GM18907 (cell line): ENCODE measurements at regions not wholly inside any gene's neighbourhood (a gene's known extent, or its start where the extent isn't known, plus 50 kb on each side); places are given as distances from the start of the nearest gene placed in this dataset.
"Not testable (repeated sequence)": the region's sequence is repeated elsewhere in the genome, so short reads cannot be mapped to it uniquely, and the experiment has no call there.

Source experiments
- ATAC-seq: cut with Tn5 transposase; IDR thresholded peaks from one replicate; pipeline ENCODE4 v1.9.1; 2021; ENCODE audit warnings: mild to moderate bottlenecking, moderate library complexity; ENCODE audit not compliant: unreplicated experiment

DNA sequence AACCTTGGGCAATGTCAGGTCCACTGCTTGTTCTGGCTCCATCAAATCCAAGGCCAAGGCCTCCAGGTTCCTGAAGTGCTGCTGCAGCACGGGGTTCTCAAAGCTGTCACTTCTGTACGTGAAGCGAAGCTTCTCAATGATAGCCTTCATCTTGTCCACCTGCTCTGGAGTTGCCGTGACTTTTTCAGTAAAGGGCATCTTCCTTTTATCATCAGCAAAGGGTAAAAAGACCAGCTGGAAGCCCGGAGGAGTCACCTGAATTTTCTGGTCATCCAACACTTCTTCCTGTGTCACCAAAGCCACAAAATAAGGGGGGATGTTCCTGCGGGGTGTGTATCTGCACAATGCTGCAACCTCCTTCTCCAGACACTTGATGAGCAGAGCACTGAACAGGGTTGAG is 131.7 kb upstream of the MAMLD1 start:
- ATAC-seq = not testable (repeated sequence)

DNA sequence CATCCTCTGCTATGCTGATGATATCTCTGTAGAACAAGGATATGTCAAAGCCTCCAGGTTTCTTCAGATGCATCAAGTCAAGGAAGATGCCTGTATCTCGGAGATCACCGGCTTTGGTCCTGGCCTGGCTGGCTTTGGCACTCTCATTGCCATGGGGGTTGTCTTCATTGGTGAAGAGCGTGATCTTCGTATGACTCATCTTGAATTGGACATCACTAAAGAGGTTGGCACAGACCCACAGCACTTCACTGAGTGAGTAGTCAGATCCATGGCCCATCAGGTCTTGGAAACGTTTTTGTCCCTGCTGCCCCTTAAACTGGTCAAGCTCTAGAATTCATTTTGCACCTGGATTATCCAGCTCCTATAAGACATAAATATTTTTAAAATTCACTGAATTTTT is 130.9 kb upstream of the MAMLD1 start:
- ATAC-seq = not testable (repeated sequence)

DNA sequence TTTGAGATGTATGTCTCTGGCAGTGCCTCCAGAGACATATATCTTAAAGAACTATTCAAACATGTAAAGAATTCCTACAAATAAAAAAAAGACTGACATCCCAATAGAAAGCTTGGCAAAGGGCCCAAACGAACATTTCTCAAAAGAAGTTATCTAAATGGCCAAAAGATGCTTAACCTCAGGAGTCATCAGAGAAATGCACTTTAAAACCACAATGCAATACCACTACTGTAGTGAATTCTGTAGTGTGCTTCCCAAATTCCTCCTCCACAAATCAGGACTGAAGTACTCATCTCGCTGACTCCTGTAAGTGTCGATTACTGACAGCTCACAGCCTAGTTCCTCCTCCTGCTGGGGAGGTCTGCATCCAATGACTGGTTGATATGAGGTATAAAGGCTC is 129.0 kb upstream of the MAMLD1 start:
- no peak for ATAC-seq

DNA sequence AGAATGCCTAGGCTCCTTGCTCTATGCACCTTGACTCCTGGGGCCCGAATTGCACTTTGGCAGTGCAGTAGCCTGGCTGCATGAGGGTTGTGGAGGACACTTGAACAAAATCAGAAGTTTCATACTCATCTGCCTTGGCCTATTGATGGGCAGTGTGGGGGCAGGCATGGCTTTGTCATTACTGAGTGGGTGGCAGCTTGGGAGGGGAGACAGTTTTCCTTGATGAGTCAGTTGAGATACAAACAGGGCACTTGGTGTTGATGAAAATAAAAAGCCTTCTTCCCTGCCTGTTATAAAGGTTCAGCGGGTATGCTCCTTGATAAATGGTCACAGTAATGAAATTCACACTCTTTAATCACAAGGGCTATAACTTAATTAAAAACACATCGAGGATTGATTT is 126.8 kb upstream of the MAMLD1 start:
- no peak for ATAC-seq

DNA sequence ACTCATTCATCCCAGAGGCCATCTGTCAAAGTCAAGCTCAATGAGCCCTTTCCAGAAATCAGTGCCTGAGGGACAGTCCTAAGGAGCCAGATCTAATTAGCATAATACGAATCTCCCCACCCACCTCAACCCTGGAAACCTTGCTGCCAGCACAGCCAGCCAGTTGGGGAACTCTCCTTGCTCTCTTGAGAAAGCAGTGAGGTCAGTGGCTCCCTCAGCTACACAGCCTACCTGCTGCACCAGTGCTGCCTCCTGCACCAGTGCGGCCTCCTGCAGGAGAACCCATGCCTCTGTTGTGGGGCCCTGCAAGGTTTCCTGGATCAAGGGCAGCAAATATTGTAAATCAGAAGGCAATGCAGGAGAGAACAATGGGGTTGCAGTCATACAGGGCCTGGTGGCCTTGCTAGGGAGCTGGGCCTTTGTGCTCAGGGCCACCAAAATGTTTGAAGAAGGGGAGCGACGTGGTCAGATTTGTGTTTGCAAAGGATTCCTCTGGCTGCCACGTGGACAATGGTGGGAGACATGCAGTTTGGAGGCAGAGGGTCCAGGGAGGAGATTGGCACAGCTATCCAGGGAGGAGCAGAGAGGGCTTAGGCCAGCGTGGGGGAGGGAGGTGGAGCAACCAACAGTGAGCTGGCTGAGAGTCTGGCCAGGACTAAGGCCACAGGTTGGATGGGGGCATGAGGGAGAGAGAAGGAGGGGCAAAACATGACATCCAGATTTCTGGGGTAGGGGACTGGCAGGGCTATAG is 124.3 kb upstream of the MAMLD1 start:
- ATAC-seq = no peak

DNA sequence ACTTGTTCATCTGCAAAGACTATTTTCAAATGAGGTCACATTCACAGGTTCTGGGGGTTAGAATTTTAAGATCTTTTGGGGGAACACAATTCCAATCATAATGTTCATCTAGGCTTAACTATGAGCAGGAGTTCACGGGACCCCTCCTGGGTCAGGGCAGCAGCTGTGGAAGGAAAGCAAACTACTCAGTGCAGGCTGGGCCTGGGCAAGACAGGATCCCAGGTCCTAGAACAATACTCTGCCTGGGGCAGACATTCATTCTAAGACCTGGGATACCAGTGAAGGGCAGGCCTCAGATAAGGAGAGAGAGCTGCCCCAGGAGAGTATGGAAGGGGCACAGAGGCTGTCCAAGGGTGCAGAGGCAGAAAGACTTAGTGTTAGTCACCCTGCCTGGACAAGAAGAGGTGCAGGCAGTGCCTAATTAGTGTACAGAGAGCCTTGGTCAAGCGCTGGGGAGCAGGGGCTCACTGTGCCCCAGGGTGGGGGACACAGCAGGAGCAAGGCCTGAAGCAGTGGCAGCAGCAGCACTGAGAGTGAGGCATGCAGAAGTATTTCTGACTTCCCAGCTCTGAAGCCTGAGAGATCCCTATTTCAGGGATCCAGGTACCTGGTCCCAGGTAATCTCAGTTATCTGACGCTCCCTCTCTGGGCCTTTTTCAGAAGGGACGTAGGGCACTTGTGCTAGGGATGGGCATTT is 123.0 kb upstream of the MAMLD1 start:
- no peak for ATAC-seq

DNA sequence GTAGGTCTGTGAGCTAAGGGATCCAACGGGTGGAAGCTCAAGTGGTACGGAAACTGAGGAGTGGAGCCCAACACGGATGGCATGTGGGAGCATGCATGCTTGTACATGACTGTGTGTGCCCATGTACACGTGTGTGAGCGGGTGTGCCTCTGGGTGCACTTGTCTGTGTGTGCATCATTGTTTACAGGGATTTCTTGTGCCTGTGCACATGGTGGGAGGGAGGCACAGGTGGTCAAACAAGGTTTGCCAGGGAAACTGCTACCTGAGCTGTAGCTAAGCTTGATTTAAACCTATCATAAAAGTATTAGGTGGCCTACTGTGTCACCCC is 122.5 kb upstream of the MAMLD1 start:
- ATAC-seq = no peak

DNA sequence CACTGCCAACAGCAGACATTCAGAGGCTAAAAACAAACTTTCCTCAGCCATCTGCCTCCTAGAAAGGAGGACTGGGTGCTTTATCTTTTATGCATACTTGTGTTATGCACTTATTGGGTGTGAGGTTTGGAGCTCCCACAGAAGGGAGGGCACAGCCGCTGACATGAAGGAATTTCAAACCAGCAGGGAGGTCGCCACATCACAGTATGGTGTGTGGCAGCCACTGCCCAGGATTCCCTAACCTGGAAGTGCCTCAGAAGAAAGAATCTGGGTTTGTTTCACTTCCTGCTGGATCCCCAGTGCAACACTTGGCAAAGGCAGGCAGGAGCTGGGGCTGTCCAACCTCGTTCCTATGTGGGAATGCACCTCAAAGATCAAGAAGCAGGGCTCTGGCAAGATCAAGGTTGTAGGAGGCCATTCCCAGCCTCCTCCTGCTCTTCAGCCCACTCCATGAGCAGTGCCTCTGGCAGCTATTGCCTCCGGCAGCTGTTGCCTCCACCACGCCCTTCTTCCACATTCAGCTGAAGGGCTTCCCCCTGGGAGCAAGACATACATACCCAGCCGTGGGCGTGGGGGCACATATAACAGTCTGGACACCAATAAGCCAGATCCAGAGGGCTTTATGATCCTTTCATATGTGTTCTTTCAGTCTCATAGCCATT is 109.0 kb upstream of the MAMLD1 start:
- no peak for ATAC-seq

DNA sequence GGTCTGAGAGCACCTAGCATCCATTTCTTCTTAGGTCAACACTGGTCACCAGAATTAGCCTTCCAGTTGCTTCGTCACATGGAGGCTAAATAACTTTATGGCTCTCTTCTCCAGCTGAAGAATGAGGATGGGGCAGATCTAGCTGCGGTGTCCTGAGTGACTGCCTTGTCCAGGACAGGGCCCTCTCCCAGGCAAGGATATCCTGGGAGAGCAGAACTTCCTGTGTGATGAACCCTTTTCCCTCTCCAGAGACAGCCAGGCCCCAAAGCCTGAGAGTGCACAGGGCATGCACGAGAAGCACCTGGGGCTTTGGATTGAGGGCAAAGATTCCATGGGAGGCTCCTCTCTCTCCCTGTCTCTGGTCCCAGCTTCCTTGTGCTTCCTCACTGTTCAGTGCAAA is 108.2 kb upstream of the MAMLD1 start:
- no peak for ATAC-seq

DNA sequence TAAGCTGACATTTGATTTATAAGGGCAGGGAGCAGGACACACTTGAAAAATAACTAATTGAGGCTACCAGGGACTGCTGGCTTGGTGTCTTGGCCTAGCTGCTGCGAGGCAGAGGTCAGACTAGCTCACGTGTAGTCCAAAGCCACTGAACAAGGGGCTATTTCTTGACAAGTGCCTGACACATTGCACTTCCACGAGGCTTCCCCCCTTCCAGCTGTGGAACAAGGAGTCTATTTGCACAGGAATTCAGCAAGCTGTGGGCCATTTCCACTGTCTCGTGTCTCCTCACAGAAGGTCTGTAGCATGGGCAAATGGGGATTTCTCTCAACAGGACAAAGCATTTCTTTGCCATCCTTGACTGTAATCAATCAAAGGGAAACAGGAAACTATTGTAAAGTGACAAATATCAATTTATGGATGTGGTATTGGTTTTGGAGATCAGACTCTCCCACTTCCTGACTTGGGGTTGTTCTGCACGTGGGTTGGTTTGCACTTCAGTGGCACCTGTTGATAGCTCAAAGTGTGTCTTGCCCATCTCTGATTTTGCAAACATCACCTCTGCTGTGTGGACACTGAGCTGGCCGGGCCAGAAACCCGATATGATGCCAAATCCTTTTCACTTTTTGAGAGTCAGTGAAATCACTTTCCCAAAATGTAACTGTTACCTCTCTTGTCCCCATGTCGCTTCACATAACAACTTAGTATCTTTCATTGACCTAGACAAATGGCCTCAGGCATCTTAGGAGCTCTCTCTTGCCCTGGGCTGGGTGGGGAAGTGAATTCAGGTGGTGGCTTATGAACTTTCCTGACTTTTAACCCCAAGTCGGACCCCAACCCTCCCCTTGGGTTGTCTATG is 107.4 kb upstream of the MAMLD1 start:
- ATAC-seq = no peak

DNA sequence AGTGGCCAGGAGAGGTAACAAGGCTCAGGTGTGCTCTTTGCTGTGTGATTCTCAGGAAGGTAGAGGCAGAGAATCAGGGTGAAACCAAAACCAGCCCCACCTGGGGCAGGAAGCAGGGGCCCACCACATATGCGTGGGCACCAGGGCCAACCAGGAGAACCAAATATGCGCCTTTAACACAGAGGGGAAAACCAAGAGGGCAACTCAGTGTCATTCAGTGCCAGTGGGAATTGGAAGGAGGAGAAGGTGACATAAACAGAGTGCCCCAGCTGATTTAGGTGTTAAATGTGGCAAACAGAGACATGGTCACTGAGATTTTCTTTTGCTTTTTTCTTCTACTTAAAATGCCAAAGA is 106.8 kb upstream of the MAMLD1 start:
- ATAC-seq = no peak

DNA sequence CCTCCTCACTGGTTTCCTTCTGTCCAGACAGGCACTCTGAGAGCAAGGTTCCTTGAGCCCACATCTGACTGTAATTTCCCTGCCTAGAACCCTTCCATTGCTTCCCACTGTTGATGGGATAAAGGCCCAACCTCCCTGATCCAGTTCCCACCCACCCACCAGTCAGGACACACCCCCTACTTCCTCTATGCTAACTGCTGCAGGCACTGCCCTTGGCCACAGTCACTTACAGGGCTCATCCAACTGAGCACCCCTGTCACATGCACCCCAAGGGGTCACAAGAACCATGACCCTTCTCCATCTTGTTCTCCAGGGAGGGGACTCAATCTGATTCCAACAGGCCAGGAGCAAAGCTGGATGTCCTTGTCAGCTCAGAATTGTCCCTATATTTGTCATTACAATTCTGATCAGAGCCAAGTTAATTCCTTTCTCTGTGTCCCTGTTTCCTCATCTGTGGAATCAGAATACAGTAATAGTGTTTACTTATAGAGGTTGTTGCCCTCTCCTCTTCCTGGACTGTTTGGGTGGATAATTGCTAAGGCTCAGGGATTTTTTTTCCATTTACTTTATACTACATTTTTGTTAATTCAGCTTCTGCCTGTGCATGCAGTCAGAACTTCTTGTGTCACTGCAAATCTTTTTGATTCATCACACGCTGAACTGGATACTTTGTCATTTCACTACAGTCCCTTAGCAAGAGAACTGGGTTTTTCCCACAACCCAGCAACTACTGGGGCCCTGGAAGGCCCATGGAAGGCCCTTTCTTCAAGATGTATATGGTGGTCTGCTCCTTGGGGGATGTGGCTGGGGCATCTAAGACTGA is 105.6 kb upstream of the MAMLD1 start:
- no peak for ATAC-seq

DNA sequence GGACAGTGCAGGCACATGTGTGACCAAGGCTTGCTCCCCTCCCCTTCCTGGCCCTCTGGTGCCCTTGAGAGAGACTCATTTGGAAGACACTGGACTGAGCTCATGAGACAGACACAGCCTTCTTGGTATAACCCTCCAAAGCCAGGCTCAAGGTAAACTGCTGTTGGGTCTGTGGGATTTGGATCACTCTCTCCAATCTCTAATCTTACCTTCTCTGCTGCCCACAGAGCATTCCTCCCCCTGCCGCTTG is 105.0 kb upstream of the MAMLD1 start:
- no peak for ATAC-seq

DNA sequence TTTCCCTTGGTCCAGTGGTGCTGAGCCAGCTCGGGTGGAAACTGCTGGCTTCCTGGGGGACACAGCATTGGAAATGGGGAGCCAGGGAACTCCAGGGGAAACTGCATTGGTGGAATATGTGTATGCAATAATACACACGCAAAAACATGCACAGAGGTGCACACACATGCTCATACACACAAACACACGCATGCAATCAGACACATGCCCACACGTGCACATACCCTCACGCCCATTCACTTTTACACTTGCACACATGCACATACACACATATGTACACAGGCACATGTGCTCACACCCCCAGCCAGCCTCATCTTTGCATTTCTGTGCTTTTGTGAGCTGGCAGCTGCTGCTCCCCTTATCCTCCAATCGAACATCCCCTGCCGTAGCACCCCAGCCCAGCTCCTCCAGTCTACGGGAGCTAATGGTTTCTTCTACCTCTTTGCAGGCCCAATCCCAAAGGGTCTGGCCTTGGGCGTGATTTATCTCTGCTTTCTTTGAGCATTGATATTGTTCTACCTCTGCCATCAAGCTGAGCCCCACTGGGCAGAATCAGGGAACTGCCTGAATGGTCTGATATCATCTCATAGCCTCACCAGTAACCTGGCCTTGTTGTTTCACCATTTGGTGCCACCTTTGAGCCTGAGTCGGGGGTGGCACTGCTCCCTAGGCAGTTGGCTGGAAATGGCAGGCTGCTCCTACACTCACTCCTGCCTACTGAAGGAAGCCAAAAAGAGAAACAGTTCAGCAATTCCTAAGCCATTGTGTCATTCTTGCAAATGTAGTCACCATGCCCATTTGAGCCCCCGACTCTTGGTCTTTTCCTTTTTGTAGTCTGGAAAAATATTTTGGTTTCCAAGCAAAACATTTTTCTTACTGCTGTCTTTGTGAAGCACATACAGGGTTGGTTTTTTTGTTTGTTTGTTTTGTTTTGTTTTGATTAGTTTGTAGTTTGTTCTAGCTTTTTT is 104.4 kb upstream of the MAMLD1 start:
- no peak for ATAC-seq

DNA sequence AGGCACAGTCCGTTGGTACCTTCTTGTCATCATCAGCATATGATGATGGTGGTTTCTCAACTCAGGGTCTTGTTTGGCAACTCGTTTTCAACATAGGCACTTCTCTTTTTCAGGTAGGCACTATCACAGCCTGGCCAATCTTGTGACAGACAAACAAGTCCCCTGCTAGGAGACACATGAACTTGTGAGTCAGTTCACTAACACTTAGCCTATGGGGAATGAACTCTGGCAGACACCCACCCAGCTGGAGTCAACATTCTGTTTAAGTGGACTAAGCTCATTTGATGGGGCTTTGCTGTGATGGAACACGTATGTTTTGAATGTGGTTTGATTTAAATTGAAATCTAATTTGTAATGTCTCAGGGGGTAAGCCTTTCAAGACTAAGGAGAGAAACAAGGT is 100.7 kb upstream of the MAMLD1 start:
- ATAC-seq = no peak

DNA sequence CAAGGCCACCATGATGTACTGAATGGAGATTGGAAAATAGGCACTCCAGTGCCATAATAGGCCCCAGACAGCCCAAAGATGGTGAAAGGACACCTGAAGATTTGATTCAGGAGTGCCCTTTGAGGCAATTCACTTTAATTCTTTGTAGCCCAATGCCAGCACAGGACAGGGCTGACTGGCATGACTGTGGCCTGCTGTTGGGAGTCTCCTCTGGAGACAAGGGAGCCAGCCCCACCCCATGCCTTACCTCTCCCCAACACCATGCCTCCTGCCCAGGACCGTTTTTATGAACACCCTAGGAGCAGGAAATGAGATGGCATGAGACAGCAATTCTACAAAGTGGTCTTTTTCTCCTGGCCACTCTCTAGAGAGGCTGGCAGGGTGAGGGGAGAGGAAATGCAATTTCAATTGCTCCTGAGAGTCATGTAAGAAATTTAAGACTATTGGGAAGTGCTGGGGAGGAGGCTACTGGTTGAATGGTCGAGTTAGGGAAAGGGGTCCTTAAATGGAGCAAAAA is 94.2 kb upstream of the MAMLD1 start:
- ATAC-seq = no peak

DNA sequence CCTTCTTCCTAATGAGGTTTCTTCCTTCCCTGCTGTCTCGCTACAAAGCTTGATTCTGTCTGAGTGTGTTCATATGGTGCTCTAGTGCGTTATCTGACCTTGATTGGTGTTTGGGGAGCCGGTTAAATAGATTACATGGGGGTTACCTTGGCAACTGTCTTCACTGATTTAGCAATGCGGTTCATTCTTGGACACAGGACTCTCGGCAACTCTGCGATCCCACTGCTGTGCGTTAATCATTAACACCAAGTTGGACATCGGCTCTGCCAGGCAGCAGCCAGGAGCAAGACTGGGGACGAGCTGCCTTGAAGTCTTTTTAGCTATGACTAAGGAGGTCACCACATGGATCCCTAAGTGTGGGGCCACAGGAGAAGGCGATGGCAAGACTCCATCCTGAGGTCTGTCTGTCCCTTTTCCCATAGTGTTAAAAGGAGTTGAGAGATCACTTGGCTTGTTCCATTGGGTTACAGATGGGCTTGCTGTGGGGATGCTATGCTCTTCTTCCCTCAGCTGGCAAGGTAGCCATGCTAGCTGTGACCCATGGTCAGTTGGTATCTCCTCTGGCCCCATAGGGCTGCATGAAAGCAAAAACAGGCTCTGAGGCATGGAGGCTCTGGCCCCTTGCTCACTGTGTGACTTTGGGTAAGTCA is 93.4 kb upstream of the MAMLD1 start:
- no peak for ATAC-seq

DNA sequence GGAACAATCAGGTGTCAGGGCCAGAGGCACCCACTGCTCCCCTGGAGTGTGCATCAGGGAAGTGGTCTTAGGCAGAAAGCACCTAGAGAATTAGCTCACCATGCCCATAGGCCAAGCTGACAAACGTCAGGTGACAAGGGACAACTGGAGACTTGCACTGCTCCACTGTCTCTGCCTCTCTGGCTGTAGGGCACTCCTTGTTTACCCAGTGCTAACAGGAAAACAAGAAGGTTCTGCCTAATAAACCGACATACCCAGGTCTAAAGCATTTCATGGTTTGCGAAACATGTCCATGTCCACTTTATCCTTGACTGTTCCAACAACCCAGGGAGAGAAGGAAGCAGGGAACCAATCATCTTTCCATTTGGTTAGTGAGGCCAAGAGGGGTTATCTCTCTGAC is 92.5 kb upstream of the MAMLD1 start:
- ATAC-seq = no peak
